ENCODE measurements at regions not wholly inside any gene's neighbourhood (a gene's known extent, or its start where the extent isn't known, plus 50 kb on each side); places are given as distances from the start of the nearest gene placed in this dataset.
"Not testable (repeated sequence)": the region's sequence is repeated elsewhere in the genome, so short reads cannot be mapped to it uniquely, and the experiment has no call there.

- no peak overlapping the region for H3K27ac ChIP-seq
- no peaks in the 10 kb centered on the region for H3K9me3 ChIP-seq
- no peaks in the 10 kb centered on the region for H3K27me3 ChIP-seq
- TF ChIP-seq POLR2A (IDR thresholded peaks at IDR 0.05): no peak
- TF ChIP-seq, protein P1, sequence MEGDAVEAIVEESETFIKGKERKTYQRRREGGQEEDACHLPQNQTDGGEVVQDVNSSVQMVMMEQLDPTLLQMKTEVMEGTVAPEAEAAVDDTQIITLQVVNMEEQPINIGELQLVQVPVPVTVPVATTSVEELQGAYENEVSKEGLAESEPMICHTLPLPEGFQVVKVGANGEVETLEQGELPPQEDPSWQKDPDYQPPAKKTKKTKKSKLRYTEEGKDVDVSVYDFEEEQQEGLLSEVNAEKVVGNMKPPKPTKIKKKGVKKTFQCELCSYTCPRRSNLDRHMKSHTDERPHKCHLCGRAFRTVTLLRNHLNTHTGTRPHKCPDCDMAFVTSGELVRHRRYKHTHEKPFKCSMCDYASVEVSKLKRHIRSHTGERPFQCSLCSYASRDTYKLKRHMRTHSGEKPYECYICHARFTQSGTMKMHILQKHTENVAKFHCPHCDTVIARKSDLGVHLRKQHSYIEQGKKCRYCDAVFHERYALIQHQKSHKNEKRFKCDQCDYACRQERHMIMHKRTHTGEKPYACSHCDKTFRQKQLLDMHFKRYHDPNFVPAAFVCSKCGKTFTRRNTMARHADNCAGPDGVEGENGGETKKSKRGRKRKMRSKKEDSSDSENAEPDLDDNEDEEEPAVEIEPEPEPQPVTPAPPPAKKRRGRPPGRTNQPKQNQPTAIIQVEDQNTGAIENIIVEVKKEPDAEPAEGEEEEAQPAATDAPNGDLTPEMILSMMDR (IDR thresholded peaks at IDR 0.05): no peak
- TF ChIP-seq EP300 (IDR thresholded peaks at IDR 0.05): no peak
- intact Hi-C loops (cut with DNase I): no loop called here
- H3K4me1 ChIP-seq (ENCODE audit: insufficient read depth): no peaks in the 10 kb centered on the region
- H3K4me3 ChIP-seq: no peak overlapping the region
- no peaks in the 10 kb centered on the region for H3K36me3 ChIP-seq
- DNase-seq: no peak
Measured at GRCh38 chr6:27038498-27038897, 209.0 kb upstream of the PRSS16 start.

GRCh38 chr6:27040244-27041042 lies 207.1 kb upstream of the PRSS16 start:
- H3K4me3 ChIP-seq: no peak overlapping the region
- WGBS, 3 donors: 67 to 77% (median 72%) methylated on average over 7 of the region's 7 CpGs
- H3K36me3 ChIP-seq: no peaks in the 10 kb centered on the region
- DNase-seq: no peak
- no peak for TF ChIP-seq POLR2A (IDR thresholded peaks at IDR 0.05)
- TF ChIP-seq EP300 (IDR thresholded peaks at IDR 0.05): no peak
- TF ChIP-seq, protein P1 (IDR thresholded peaks at IDR 0.05): no peak
- no peak overlapping the region for H3K27ac ChIP-seq
- no peaks in the 10 kb centered on the region for H3K4me1 ChIP-seq (ENCODE audit: insufficient read depth)
- H3K27me3 ChIP-seq: no peaks in the 10 kb centered on the region
- no peaks in the 10 kb centered on the region for H3K9me3 ChIP-seq
- intact Hi-C loops (cut with DNase I): no loop called here

- no peak for DNase-seq
- Histone ChIP-seq H3K9me3 (no peaks in the 10 kb centered on the region), H3K4me3 (no peak overlapping the region), H3K36me3 (no peaks in the 10 kb centered on the region), H3K27me3 (no peaks in the 10 kb centered on the region), H3K27ac (no peak overlapping the region), H3K4me1 (ENCODE audit: insufficient read depth) (no peaks in the 10 kb centered on the region)
- TF ChIP-seq EP300 (IDR thresholded peaks at IDR 0.05) (no peak), POLR2A (IDR thresholded peaks at IDR 0.05) (no peak)
- TF ChIP-seq, protein P1 (IDR thresholded peaks at IDR 0.05): no peak
- intact Hi-C loops (cut with DNase I): no loop called here
- 92 to 95% (median 92%) methylated on average over 2 of the region's 2 CpGs for WGBS, 3 donors
Measured at GRCh38 chr6:27043244-27043643, 204.3 kb upstream of the PRSS16 start.

DNA sequence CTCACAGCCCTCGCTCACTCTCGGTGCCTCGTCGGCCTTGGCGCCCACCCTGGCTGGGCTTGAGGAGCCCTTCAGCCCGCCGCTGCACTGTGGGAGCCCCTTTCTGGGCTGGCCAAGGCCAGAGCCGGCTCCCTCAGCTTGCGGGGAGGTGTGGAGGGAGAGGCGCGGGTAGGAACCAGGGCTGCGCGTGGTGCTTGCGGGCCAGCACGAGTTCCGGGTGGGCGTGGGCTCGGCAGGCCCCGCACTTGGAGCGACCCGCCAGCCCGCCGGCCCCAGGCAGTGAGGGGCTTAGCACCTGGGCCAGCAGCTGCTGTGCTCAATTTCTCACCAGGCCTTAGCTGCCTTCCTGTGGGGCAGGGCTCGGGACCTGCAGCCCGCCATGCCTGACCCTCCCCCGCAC lies 202.4 kb upstream of the PRSS16 start:
- H3K36me3 ChIP-seq; H3K9me3 ChIP-seq; H3K27me3 ChIP-seq; H3K27ac ChIP-seq; DNase-seq; intact Hi-C loops (cut with DNase I); H3K4me1 ChIP-seq (ENCODE audit: insufficient read depth); H3K4me3 ChIP-seq: not testable (repeated sequence)
- 93 to 97% (median 95%) methylated on average over 24 to 26 of the region's 26 CpGs for WGBS, 3 donors

DNA sequence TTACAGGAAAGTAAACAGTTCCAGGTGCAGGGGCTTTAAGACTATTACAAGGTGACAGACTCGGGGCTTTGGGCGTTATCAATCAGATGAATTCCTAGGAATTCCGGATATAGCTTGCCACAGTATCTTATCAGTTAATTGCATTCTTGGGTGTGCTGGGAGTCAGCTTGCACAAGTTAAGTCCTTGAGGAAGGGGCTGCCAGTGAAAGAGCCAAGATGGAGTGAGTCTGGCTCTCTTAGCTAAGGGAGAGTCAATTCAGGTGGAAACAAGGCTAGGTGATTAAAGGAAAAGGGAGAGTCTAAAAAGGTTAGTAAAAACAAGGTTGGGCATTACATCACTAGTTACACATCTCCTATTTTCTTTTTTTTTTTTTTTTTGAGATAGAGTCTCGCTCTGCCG lies 199.8 kb upstream of the PRSS16 start:
- H3K9me3 ChIP-seq; DNase-seq; H3K4me1 ChIP-seq (ENCODE audit: insufficient read depth); H3K27me3 ChIP-seq; H3K27ac ChIP-seq; H3K36me3 ChIP-seq; intact Hi-C loops (cut with DNase I); H3K4me3 ChIP-seq: not testable (repeated sequence)
- WGBS, 3 donors: 27 to 44% (median 32%) methylated on average over 5 of the region's 5 CpGs

Data from ovary (tissue), 7 donors.